GM23248 (cell line): ENCODE measurements at regions not wholly inside any gene's neighbourhood (a gene's known extent, or its start where the extent isn't known, plus 50 kb on each side); places are given as distances from the start of the nearest gene placed in this dataset.
"Not testable (repeated sequence)": the region's sequence is repeated elsewhere in the genome, so short reads cannot be mapped to it uniquely, and the experiment has no call there.

Source experiments
- EZH2 ChIP-seq: fragments of 200-600 bp; sonication (generic); IDR thresholded peaks from 2 replicates; pipeline ENCODE4 v1.6.1; 2018; ENCODE audit warnings: antibody characterized with exemption, mild to moderate bottlenecking; ENCODE audit not compliant: insufficient read depth, poor library complexity, severe bottlenecking
- EZH2phosphoT487 ChIP-seq: fragments of 200-600 bp; sonication (generic); IDR thresholded peaks from 2 replicates; pipeline ENCODE4 v1.6.1; 2018; ENCODE audit warnings: antibody characterized with exemption, moderate library complexity, mild to moderate bottlenecking, low read depth; ENCODE audit not compliant: insufficient read depth

GRCh38 chr6:12554820-12555219 is 161.7 kb upstream of the PHACTR1 start:
- not testable (repeated sequence) for TF ChIP-seq EZH2phosphoT487, EZH2
